ENCODE measurements at regions not wholly inside any gene's neighbourhood (a gene's known extent, or its start where the extent isn't known, plus 50 kb on each side); places are given as distances from the start of the nearest gene placed in this dataset.

- 76 to 92% methylated on average over 3 of the region's 3 CpGs for WGBS, 2 donors
- Histone ChIP-seq H3K27ac (ENCODE audit: low read depth in 1 of 2, low read length in 1 of 2) (no peak overlapping the region), H3K4me1 (ENCODE audit: control insufficient read depth in 5 of 5, insufficient read depth in 5 of 5, low read length in 5 of 5) (peaks cover 0 to 12% (median 0%) of the 10 kb centered on the region in 5 donors), H3K36me3 (ENCODE audit: control insufficient read depth in 4 of 4, insufficient read depth in 4 of 4, low read length in 4 of 4) (no peaks in the 10 kb centered on the region), H3K27me3 (ENCODE audit: control insufficient read depth in 3 of 3, insufficient read depth in 3 of 3, low read length in 2 of 3) (no peaks in the 10 kb centered on the region), H3K4me3 (no peak overlapping the region), H3K9ac (ENCODE audit: insufficient read depth in 1 of 2, low read length in 2 of 2) (no peak overlapping the region), H3K9me3 (ENCODE audit: control insufficient read depth in 4 of 4, insufficient read depth in 3 of 4, low read length in 3 of 4) (peaks cover 0 to 2% (median 0%) of the 10 kb centered on the region in 4 donors)
- DNase-seq, result no peak
- TF ChIP-seq, protein P1, sequence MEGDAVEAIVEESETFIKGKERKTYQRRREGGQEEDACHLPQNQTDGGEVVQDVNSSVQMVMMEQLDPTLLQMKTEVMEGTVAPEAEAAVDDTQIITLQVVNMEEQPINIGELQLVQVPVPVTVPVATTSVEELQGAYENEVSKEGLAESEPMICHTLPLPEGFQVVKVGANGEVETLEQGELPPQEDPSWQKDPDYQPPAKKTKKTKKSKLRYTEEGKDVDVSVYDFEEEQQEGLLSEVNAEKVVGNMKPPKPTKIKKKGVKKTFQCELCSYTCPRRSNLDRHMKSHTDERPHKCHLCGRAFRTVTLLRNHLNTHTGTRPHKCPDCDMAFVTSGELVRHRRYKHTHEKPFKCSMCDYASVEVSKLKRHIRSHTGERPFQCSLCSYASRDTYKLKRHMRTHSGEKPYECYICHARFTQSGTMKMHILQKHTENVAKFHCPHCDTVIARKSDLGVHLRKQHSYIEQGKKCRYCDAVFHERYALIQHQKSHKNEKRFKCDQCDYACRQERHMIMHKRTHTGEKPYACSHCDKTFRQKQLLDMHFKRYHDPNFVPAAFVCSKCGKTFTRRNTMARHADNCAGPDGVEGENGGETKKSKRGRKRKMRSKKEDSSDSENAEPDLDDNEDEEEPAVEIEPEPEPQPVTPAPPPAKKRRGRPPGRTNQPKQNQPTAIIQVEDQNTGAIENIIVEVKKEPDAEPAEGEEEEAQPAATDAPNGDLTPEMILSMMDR (IDR thresholded peaks at IDR 0.05; ENCODE audit: control extremely low read depth, extremely low read depth), result no peak
- no peak for ATAC-seq (ENCODE audit: insufficient read depth, low FRiP score)
Observed at GRCh38 chr1:222452031-222452430, 95.9 kb downstream of the HHIPL2 start.

DNA sequence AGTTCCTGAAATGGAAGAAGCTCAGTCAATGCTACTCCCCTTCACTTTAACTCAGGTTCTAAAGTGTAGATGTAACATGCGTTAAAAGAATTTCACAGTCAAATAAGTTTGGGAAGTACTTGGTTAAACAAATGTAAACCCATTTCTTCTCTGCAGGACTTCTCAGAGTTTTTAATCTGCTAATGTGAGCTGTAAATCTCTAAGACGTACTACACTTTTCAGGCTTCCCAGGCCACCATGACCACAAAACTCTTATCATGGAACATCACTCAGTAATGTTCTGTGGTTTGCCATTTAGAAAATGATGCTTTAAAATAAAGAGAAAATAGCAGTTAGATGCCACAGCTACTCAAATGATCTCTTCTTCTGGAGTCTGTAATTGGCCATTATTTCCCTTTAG is 104.3 kb downstream of the HHIPL2 start:
- no peaks in the 10 kb centered on the region for H3K27me3 ChIP-seq (ENCODE audit: control insufficient read depth in 3 of 3, insufficient read depth in 3 of 3, low read length in 2 of 3)
- H3K4me3 ChIP-seq, result no peak overlapping the region
- peaks cover 0 to 4% (median 0%) of the 10 kb centered on the region in 5 donors for H3K4me1 ChIP-seq (ENCODE audit: control insufficient read depth in 5 of 5, insufficient read depth in 5 of 5, low read length in 5 of 5)
- H3K36me3 ChIP-seq (ENCODE audit: control insufficient read depth in 4 of 4, insufficient read depth in 4 of 4, low read length in 4 of 4), result no peaks in the 10 kb centered on the region
- 51 to 69% methylated on average over 2 of the region's 2 CpGs for WGBS, 2 donors
- DNase-seq (no peak), ATAC-seq (ENCODE audit: insufficient read depth, low FRiP score) (no peak)
- H3K27ac ChIP-seq (ENCODE audit: low read depth in 1 of 2, low read length in 1 of 2), result no peak overlapping the region
- H3K9ac ChIP-seq (ENCODE audit: insufficient read depth in 1 of 2, low read length in 2 of 2), result no peak overlapping the region
- H3K9me3 ChIP-seq (ENCODE audit: control insufficient read depth in 4 of 4, insufficient read depth in 3 of 4, low read length in 3 of 4), result peaks cover 0 to 2% (median 0%) of the 10 kb centered on the region in 4 donors
- TF ChIP-seq, protein P1 (IDR thresholded peaks at IDR 0.05; ENCODE audit: control extremely low read depth, extremely low read depth), result no peak

GRCh38 chr1:222441066-222441465 is 106.8 kb downstream of the HHIPL2 start:
- no peaks in the 10 kb centered on the region for H3K27me3 ChIP-seq (ENCODE audit: control insufficient read depth in 3 of 3, insufficient read depth in 3 of 3, low read length in 2 of 3)
- H3K27ac ChIP-seq (ENCODE audit: low read depth in 1 of 2, low read length in 1 of 2), result no peak overlapping the region
- H3K4me1 ChIP-seq (ENCODE audit: control insufficient read depth in 5 of 5, insufficient read depth in 5 of 5, low read length in 5 of 5), result peaks cover 0 to 4% (median 0%) of the 10 kb centered on the region in 5 donors
- H3K9me3 ChIP-seq (ENCODE audit: control insufficient read depth in 4 of 4, insufficient read depth in 3 of 4, low read length in 3 of 4), result no peaks in the 10 kb centered on the region
- H3K4me3 ChIP-seq, result no peak overlapping the region
- DNase-seq (peak in 2 of 3 donors; percentile 7 to 40), ATAC-seq (ENCODE audit: insufficient read depth, low FRiP score) (no peak)
- H3K36me3 ChIP-seq (ENCODE audit: control insufficient read depth in 4 of 4, insufficient read depth in 4 of 4, low read length in 4 of 4), result no peaks in the 10 kb centered on the region
- TF ChIP-seq, protein P1 (IDR thresholded peaks at IDR 0.05; ENCODE audit: control extremely low read depth, extremely low read depth), result no peak
- no peak overlapping the region for H3K9ac ChIP-seq (ENCODE audit: insufficient read depth in 1 of 2, low read length in 2 of 2)
- 59 to 81% methylated on average over 5 of the region's 5 CpGs for WGBS, 2 donors

DNA sequence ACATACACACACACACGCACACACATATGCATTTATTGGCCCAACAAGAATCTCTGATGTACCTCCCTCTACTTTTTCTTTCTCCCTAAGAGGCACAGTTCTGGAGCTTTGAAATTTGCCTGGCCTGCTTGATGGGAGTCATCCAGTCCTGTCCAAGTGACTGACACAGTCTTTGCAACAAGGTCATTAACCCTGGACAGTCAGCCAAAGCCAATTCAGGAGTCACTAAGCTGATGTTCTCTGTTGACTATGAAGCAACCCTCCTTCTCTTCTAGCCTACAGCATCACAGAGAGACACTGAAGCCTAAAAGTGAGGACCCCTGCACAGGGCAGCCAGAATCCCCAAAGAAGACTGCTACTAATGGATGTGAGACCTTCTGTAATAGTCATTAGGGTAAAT is 123.1 kb downstream of the HHIPL2 start:
- ATAC-seq (ENCODE audit: insufficient read depth, low FRiP score) (no peak), DNase-seq (no peak)
- no peak overlapping the region for H3K27ac ChIP-seq (ENCODE audit: low read depth in 1 of 2, low read length in 1 of 2)
- H3K36me3 ChIP-seq (ENCODE audit: control insufficient read depth in 4 of 4, insufficient read depth in 4 of 4, low read length in 4 of 4), result no peaks in the 10 kb centered on the region
- TF ChIP-seq, protein P1 (IDR thresholded peaks at IDR 0.05; ENCODE audit: control extremely low read depth, extremely low read depth), result no peak
- H3K9ac ChIP-seq (ENCODE audit: insufficient read depth in 1 of 2, low read length in 2 of 2), result no peak overlapping the region
- H3K4me1 ChIP-seq (ENCODE audit: control insufficient read depth in 5 of 5, insufficient read depth in 5 of 5, low read length in 5 of 5), result no peaks in the 10 kb centered on the region
- peaks cover 0 to 4% (median 2%) of the 10 kb centered on the region in 3 donors for H3K27me3 ChIP-seq (ENCODE audit: control insufficient read depth in 3 of 3, insufficient read depth in 3 of 3, low read length in 2 of 3)
- H3K9me3 ChIP-seq (ENCODE audit: control insufficient read depth in 4 of 4, insufficient read depth in 3 of 4, low read length in 3 of 4), result peaks cover 0 to 4% (median 1%) of the 10 kb centered on the region in 4 donors
- H3K4me3 ChIP-seq, result no peak overlapping the region
- WGBS, 2 donors, result 96 to 100% methylated on average over 1 of the region's 1 CpG

Data from lung (tissue), 11 donors.